SH-SY5Y (cell line): ENCODE measurements at regions not wholly inside any gene's neighbourhood (a gene's known extent, or its start where the extent isn't known, plus 50 kb on each side); places are given as distances from the start of the nearest gene placed in this dataset.

Experiments
- GATA2 ChIP-seq: IDR thresholded peaks from 2 replicates; pipeline ENCODE4 v1.6.1; 2011; ENCODE audit warnings: mild to moderate bottlenecking, low read depth, low read length
- GATA3 ChIP-seq: IDR thresholded peaks from 2 replicates; pipeline ENCODE4 v1.6.1; 2011; ENCODE audit warnings: low read depth, mild to moderate bottlenecking, low read length, moderate library complexity

GRCh38 chr3:72633534-72633933 is 214.7 kb downstream of the SHQ1 start:
- no peak for TF ChIP-seq GATA2
- TF ChIP-seq GATA3 = no peak
